SU-DHL-6 (cell line): ENCODE measurements at regions not wholly inside any gene's neighbourhood (a gene's known extent, or its start where the extent isn't known, plus 50 kb on each side); places are given as distances from the start of the nearest gene placed in this dataset.

Experiments used
- H2AFZ ChIP-seq: fragments of 200-600 bp; sonication (generic); 2 replicates; pipeline ENCODE4 v1.6.1; 2014; ENCODE audit warnings: low read depth, mild to moderate bottlenecking, moderate library complexity, mixed read lengths, antibody characterized with exemption, low read length; ENCODE audit not compliant: severe bottlenecking
- H3F3A ChIP-seq: fragments of 200-600 bp; shearing (Covaris generic); 2 replicates; pipeline ENCODE4 v1.6.0; 2016; ENCODE audit warnings: antibody characterized with exemption, mild to moderate bottlenecking; ENCODE audit not compliant: insufficient read depth
- H3K27ac ChIP-seq: fragments of 200-600 bp; sonication (generic); 2 replicates; pipeline ENCODE4 v1.5.1; 2016; ENCODE audit warnings: low read depth, mild to moderate bottlenecking, low read length, moderate library complexity, mixed read lengths
- H3K27me3 ChIP-seq: fragments of 200-600 bp; sonication (generic), shearing (Covaris generic); 2 replicates; pipeline ENCODE4 v1.6.0; 2014; ENCODE audit warnings: mild to moderate bottlenecking, low read length
- H3K36me3 ChIP-seq: fragments of 200-600 bp; sonication (generic); 2 replicates; pipeline ENCODE4 v1.6.1; 2014; ENCODE audit warnings: mild to moderate bottlenecking, low read length, mixed read lengths
- H3K4me2 ChIP-seq: fragments of 300-600, 200-600 bp; shearing (Covaris generic), sonication (generic); 2 replicates; pipeline ENCODE4 v1.6.0; 2014; ENCODE audit warnings: low read length, low read depth, mild to moderate bottlenecking; ENCODE audit not compliant: poor library complexity, severe bottlenecking
- H3K4me3 ChIP-seq: fragments of 200-600 bp; sonication (generic); 2 replicates; pipeline ENCODE4 v1.5.1; 2014; ENCODE audit warnings: antibody characterized with exemption, low read length, mild to moderate bottlenecking, mixed read lengths; ENCODE audit not compliant: insufficient read depth, poor library complexity, severe bottlenecking
- H3K79me2 ChIP-seq: fragments of 200-600 bp; sonication (generic); 2 replicates; pipeline ENCODE4 v1.6.1; 2014; ENCODE audit warnings: mild to moderate bottlenecking, low read length, moderate library complexity; ENCODE audit not compliant: insufficient read depth
- H3K9ac ChIP-seq: fragments of 200-600 bp; sonication (generic); 2 replicates; pipeline ENCODE4 v1.7.0; 2014; ENCODE audit warnings: mild to moderate bottlenecking, low read length
- H3K9me2 ChIP-seq: fragments of 200-600 bp; sonication (generic); replicated peaks from 2 replicates; pipeline ENCODE4 v1.6.1; 2014; ENCODE audit warnings: low read length; ENCODE audit not compliant: insufficient read depth
- H3K9me3 ChIP-seq: fragments of 200-600 bp; sonication (generic); 2 replicates; pipeline ENCODE4 v1.6.1; 2014; ENCODE audit warnings: low read length, mixed read lengths; ENCODE audit not compliant: insufficient read depth
- H4K20me1 ChIP-seq: fragments of 200-600 bp; sonication (generic); 2 replicates; pipeline ENCODE4 v1.6.1; 2014; ENCODE audit warnings: low read depth, mild to moderate bottlenecking, antibody characterized with exemption, low read length, moderate library complexity, mixed read lengths
- CTCF ChIP-seq: fragments of 200-600 bp; sonication (generic); IDR thresholded peaks from one replicate; pipeline ENCODE4 v1.5.1; 2017; ENCODE audit warnings: antibody characterized with exemption, mild to moderate bottlenecking, low read length, moderate library complexity; ENCODE audit not compliant: insufficient read depth, poor library complexity, severe bottlenecking
- EZH2phosphoT487 ChIP-seq: fragments of 200-600 bp; sonication (generic), shearing (Covaris generic); conservative IDR thresholded peaks from 2 replicates; pipeline ENCODE4 v1.6.1; 2018; ENCODE audit warnings: mild to moderate bottlenecking, antibody characterized with exemption, low read length, moderate library complexity, mixed read lengths

GRCh38 chr21:35753308-35753707 lies 307.0 kb downstream of the SETD4 start:
- Histone ChIP-seq H3K27ac (no peak overlapping the region), H3K4me2 (no peak overlapping the region), H3K79me2 (no peaks in the 10 kb centered on the region), H3K27me3 (no peaks in the 10 kb centered on the region), H3K9me2 (no peaks in the 10 kb centered on the region), H4K20me1 (no peaks in the 10 kb centered on the region), H3F3A (no peaks in the 10 kb centered on the region), H3K4me3 (no peak overlapping the region), H3K9me3 (no peaks in the 10 kb centered on the region; the same call in 1 of the 2 replicates), H3K36me3 (no peaks in the 10 kb centered on the region), H2AFZ (no peak overlapping the region), H3K9ac (no peak overlapping the region)
- no peak for TF ChIP-seq EZH2phosphoT487
- TF ChIP-seq CTCF: no peak

- Histone ChIP-seq H2AFZ (no peak overlapping the region), H3K9me3 (no peaks in the 10 kb centered on the region; the same call in 1 of the 2 replicates), H3K9me2 (no peaks in the 10 kb centered on the region), H3K4me2 (no peak overlapping the region), H3K79me2 (no peaks in the 10 kb centered on the region), H3K27me3 (no peaks in the 10 kb centered on the region), H3K36me3 (no peaks in the 10 kb centered on the region), H3K9ac (no peak overlapping the region), H3F3A (no peaks in the 10 kb centered on the region), H3K4me3 (no peak overlapping the region), H4K20me1 (no peaks in the 10 kb centered on the region), H3K27ac (no peak overlapping the region)
- TF ChIP-seq CTCF: no peak
- TF ChIP-seq EZH2phosphoT487: no peak
These were observed 309.2 kb downstream of the SETD4 start for GRCh38 chr21:35751171-35751570.

- Histone ChIP-seq H3K9me2 (no peaks in the 10 kb centered on the region), H2AFZ (no peak overlapping the region), H4K20me1 (no peaks in the 10 kb centered on the region), H3K27me3 (no peaks in the 10 kb centered on the region), H3F3A (no peaks in the 10 kb centered on the region), H3K9ac (no peak overlapping the region), H3K36me3 (no peaks in the 10 kb centered on the region), H3K4me3 (no peak overlapping the region), H3K4me2 (no peak overlapping the region), H3K79me2 (no peaks in the 10 kb centered on the region), H3K27ac (no peak overlapping the region), H3K9me3 (no peaks in the 10 kb centered on the region; the same call in 1 of the 2 replicates)
- TF ChIP-seq EZH2phosphoT487: no peak
- TF ChIP-seq CTCF: no peak
These were observed 310.4 kb downstream of the SETD4 start for GRCh38 chr21:35749904-35750303.
